IMR-90 (cell line): ENCODE measurements at regions not wholly inside any gene's neighbourhood (a gene's known extent, or its start where the extent isn't known, plus 50 kb on each side); places are given as distances from the start of the nearest gene placed in this dataset.

ENCODE experiments used
- ATAC-seq: fragments of 200-7000 bp; cut with Tn5 transposase; 2 replicates; pipeline ENCODE4 v1.9.1; 2020; ENCODE audit warnings: low read depth, mild to moderate bottlenecking, moderate library complexity
- BruUV-seq: library from RNA; stranded (reverse); fragments of 400-500 nt; replicated peaks from 2 replicates; lab custom pipeline; 2021; lab: Mats Ljungman, UMichigan
- CTCF ChIA-PET: fragments of 300-600 bp; formaldehyde crosslinking; extraction: SDS; loops from one replicate; lab custom pipeline; 2021; ENCODE audit warnings: antibody characterized with exemption; lab: Yijun Ruan, JAX
- POLR2A ChIA-PET: fragments of 300-600 bp; sonication (Branson Sonifier 250); formaldehyde crosslinking; loops from one replicate; lab custom pipeline; 2022; ENCODE audit warnings: antibody characterized with exemption; ENCODE audit not compliant: unreplicated experiment; lab: Charles Lee
- DNase-seq: peaks from one replicate; pipeline ENCODE4 v3.0.0; 2013
- H2AFZ ChIP-seq: replicated peaks from 2 replicates; pipeline ENCODE3; 2013; ENCODE audit warnings: low read length, mild to moderate bottlenecking; ENCODE audit not compliant: poor library complexity
- H2AK5ac ChIP-seq: 2 replicates; pipeline ENCODE4 v1.6.1; 2013; ENCODE audit warnings: low read depth, low read length, inconsistent platforms
- H2AK9ac ChIP-seq: replicated peaks from 2 replicates; pipeline ENCODE3; 2013; ENCODE audit warnings: mild to moderate bottlenecking, low read depth, low read length, moderate library complexity; ENCODE audit not compliant: poor library complexity
- H2BK120ac ChIP-seq: 2 replicates; pipeline ENCODE4 v1.6.1; 2013; ENCODE audit warnings: low read depth, low read length, inconsistent platforms
- H2BK15ac ChIP-seq: 3 replicates; pipeline ENCODE4 v1.6.1; 2013; ENCODE audit warnings: low read depth, low read length, inconsistent platforms
- H2BK20ac ChIP-seq: 2 replicates; pipeline ENCODE4 v1.6.1; 2013; ENCODE audit warnings: low read depth, mild to moderate bottlenecking, inconsistent platforms, low read length, moderate library complexity
- H2BK5ac ChIP-seq: 2 replicates; pipeline ENCODE4 v1.6.1; 2013; ENCODE audit warnings: mild to moderate bottlenecking, low read depth, low read length, inconsistent platforms; ENCODE audit not compliant: poor library complexity, severe bottlenecking
- H3K14ac ChIP-seq: replicated peaks from 2 replicates; pipeline ENCODE4 v1.6.1; 2013; ENCODE audit warnings: low read depth, low read length, inconsistent platforms
- H3K18ac ChIP-seq: 2 replicates; pipeline ENCODE4 v1.6.1; 2013; ENCODE audit warnings: low read depth, low read length, control low read depth
- H3K23ac ChIP-seq: 2 replicates; pipeline ENCODE4 v1.6.1; 2013; ENCODE audit warnings: low read depth, low read length, inconsistent platforms
- H3K27ac ChIP-seq: 2 replicates; pipeline ENCODE4 v1.5.1; 2013; ENCODE audit warnings: mild to moderate bottlenecking, control low read depth, low read length; ENCODE audit not compliant: insufficient read depth
- H3K27me3 ChIP-seq: 2 replicates; pipeline ENCODE4 v1.6.1; 2013; ENCODE audit warnings: low read length; ENCODE audit not compliant: control insufficient read depth, insufficient read depth
- H3K36me3 ChIP-seq: 2 replicates; pipeline ENCODE4 v1.6.1; 2013; ENCODE audit warnings: low read length, mixed read lengths; ENCODE audit not compliant: control insufficient read depth, insufficient read depth
- H3K4ac ChIP-seq: 2 replicates; pipeline ENCODE4 v1.6.1; 2013; ENCODE audit warnings: low read depth, low read length, inconsistent platforms
- H3K4me1 ChIP-seq: 2 replicates; pipeline ENCODE4 v1.6.1; 2013; ENCODE audit warnings: low read length, mixed read lengths; ENCODE audit not compliant: control insufficient read depth, insufficient read depth
- H3K4me2 ChIP-seq: 2 replicates; pipeline ENCODE4 v1.6.1; 2013; ENCODE audit warnings: low read depth, mild to moderate bottlenecking, control low read depth, low read length, moderate library complexity
- H3K4me3 ChIP-seq: 2 replicates; pipeline ENCODE4 v1.5.1; 2013; ENCODE audit warnings: low read depth, mild to moderate bottlenecking, control low read depth, low read length, moderate library complexity; ENCODE audit not compliant: insufficient read depth
- H3K56ac ChIP-seq: 2 replicates; pipeline ENCODE4 v1.6.1; 2013; ENCODE audit warnings: low read length, inconsistent platforms; ENCODE audit not compliant: insufficient read depth; ENCODE audit errors: extremely low read depth
- H3K79me1 ChIP-seq, 2 experiments: 2 replicates each; pipeline ENCODE4 v1.6.1; 2013; ENCODE audit warnings: low read length in 2 of 2, inconsistent platforms in 1 of 2, low read depth in 1 of 2
- H3K9ac ChIP-seq: 2 replicates; pipeline ENCODE4 v1.6.1; 2013; ENCODE audit warnings: low read depth, low read length, control low read depth
- H3K9me1 ChIP-seq: 2 replicates; pipeline ENCODE4 v1.6.1; 2013; ENCODE audit warnings: low read length, inconsistent platforms; ENCODE audit not compliant: insufficient read depth
- H3K9me3 ChIP-seq: 2 replicates; pipeline ENCODE4 v1.6.1; 2013; ENCODE audit warnings: low read length; ENCODE audit not compliant: control insufficient read depth, insufficient read depth
- H4K20me1 ChIP-seq: 2 replicates; pipeline ENCODE4 v1.6.1; 2013; ENCODE audit warnings: low read length, inconsistent platforms; ENCODE audit not compliant: insufficient read depth
- H4K5ac ChIP-seq: 2 replicates; pipeline ENCODE4 v1.6.1; 2013; ENCODE audit warnings: mild to moderate bottlenecking, low read depth, low read length, control low read depth
- H4K8ac ChIP-seq, 2 experiments: 2 replicates each; pipeline ENCODE4 v1.6.1; 2013; ENCODE audit warnings: low read depth in 2 of 2, low read length in 2 of 2, control low read depth in 1 of 2, inconsistent platforms in 1 of 2
- H4K91ac ChIP-seq: 2 replicates; pipeline ENCODE4 v1.6.1; 2013; ENCODE audit warnings: low read depth, low read length, inconsistent platforms; ENCODE audit not compliant: insufficient read depth
- BHLHE40 ChIP-seq: fragments of 150-350 bp; IDR thresholded peaks from 2 replicates; pipeline ENCODE4 v1.6.1; 2016; ENCODE audit warnings: mild to moderate bottlenecking, low read depth, low read length
- CEBPB ChIP-seq: IDR thresholded peaks from 2 replicates; pipeline ENCODE4 v1.6.1; 2012; ENCODE audit warnings: low read depth, low read length, improper control_type of control experiment
- FOS ChIP-seq: fragments of 150-350 bp; IDR thresholded peaks from 2 replicates; pipeline ENCODE4 v1.6.1; 2016; ENCODE audit warnings: low read depth, low read length
- MAFK ChIP-seq: IDR thresholded peaks from 2 replicates; pipeline ENCODE4 v1.6.1; 2012; ENCODE audit warnings: low read depth, low read length, improper control_type of control experiment
- MAZ ChIP-seq: IDR thresholded peaks from 2 replicates; pipeline ENCODE4 v1.6.1; 2012; ENCODE audit warnings: low read depth, mild to moderate bottlenecking, low read length, improper control_type of control experiment, moderate library complexity, borderline replicate concordance
- MXI1 ChIP-seq: IDR thresholded peaks from 2 replicates; pipeline ENCODE4 v1.6.1; 2012; ENCODE audit warnings: low read depth, mild to moderate bottlenecking, low read length, moderate library complexity, borderline replicate concordance
- NFE2L2 ChIP-seq: fragments of 150-350 bp; IDR thresholded peaks from 2 replicates; pipeline ENCODE4 v1.6.1; 2016; ENCODE audit warnings: low read depth, mild to moderate bottlenecking, low read length
- POLR2A ChIP-seq: IDR thresholded peaks from 2 replicates; pipeline ENCODE4 v1.6.1; 2012; ENCODE audit warnings: mild to moderate bottlenecking, low read depth, low read length
- RAD21 ChIP-seq: IDR thresholded peaks from 2 replicates; pipeline ENCODE4 v1.6.1; 2012; ENCODE audit warnings: low read length, improper control_type of control experiment
- RFX5 ChIP-seq: IDR thresholded peaks from 2 replicates; pipeline ENCODE4 v1.8.0; 2012; ENCODE audit warnings: low read depth, mild to moderate bottlenecking, low read length, moderate library complexity
- SMC3 ChIP-seq: fragments of 150-350 bp; IDR thresholded peaks from 2 replicates; pipeline ENCODE4 v1.6.1; 2016; ENCODE audit warnings: low read depth, mild to moderate bottlenecking, antibody characterized with exemption, low read length, moderate library complexity
- WGBS, 2 experiments: methylation state at CpG; one replicate each; pipeline versions ENCODE4 v1.1.5 to v1.1.7; 2013; ENCODE audit warnings: missing lambda C conversion rate in 2 of 2; ENCODE audit not compliant: insufficient read length in 1 of 2; ENCODE audit errors: extremely low coverage in 2 of 2; 5-methylcytosine and 5-hydroxymethylcytosine counted together
- dilution Hi-C: fragments of 300-500 bp; cut with HindIII; formaldehyde crosslinking; loops from one replicate; pipeline ENCODE4 v1.14.3; 2018; ENCODE audit warnings: low sequenced_read_pairs; ENCODE audit not compliant: unreplicated experiment
- in situ Hi-C: fragments of 300-500 bp; cut with MboI; formaldehyde crosslinking; loops from 3 replicates; pipeline ENCODE4 v1.14.3; 2019; ENCODE audit warnings: low sequenced_read_pairs, inconsistent platforms, mixed read lengths
- intact Hi-C: fragments of 100-400 bp; cut with micrococcal nuclease; formaldehyde crosslinking; loops from 2 replicates; pipeline ENCODE4 v1.10.0; 2022
- TF ChIP-seq, protein P1 (sequence below): fragments of 150-350 bp; IDR thresholded peaks from 2 replicates; pipeline ENCODE4 v1.6.1; 2016; ENCODE audit warnings: low read depth, mild to moderate bottlenecking, low read length, moderate library complexity, borderline replicate concordance
- TF ChIP-seq, protein P2 (sequence below): fragments of 150-350 bp; IDR thresholded peaks from 2 replicates; pipeline ENCODE4 v1.6.1; 2017; ENCODE audit warnings: mild to moderate bottlenecking, antibody characterized with exemption, low read length, low read depth
- TF ChIP-seq, protein P3 (sequence below): conservative IDR thresholded peaks from 2 replicates; pipeline ENCODE4 v1.5.1; 2012; ENCODE audit warnings: mild to moderate bottlenecking, low read depth, low read length, improper control_type of control experiment

DNA sequence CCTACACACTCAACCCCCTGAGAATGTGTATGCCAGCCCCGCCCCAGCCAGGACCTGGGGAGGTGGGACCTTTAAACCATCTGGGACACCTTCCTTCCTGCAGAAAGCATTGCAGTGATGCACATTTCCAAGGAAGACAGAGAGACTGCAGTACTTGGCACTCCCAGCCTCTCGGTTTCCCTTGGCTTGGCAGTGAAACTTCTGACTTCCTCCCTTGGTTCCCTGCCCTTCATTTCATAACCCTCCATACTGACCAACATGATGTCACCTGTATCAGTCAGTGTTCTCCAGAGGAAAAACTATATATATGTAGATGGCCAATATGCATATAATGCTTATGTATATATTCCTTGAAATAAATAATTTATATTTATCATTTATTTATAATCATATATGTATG lies 103.2 kb downstream of the SST start:
- no peaks in the 10 kb centered on the region for H3K79me1 ChIP-seq
- H2AFZ ChIP-seq, result peak overlapping the region; percentile 36
- ATAC-seq (peak; percentile 15), DNase-seq (peak; percentile 7)
- ChIA-PET POLR2A (no interaction called here), CTCF (interaction anchor here (1.2 to 1.7 kb wide), 2 partner anchors 112 to 248 kb away, joined by 3 to 7 read pairs; no protein-coding TSS in a partner anchor)
- H3K9me3 ChIP-seq, result no peaks in the 10 kb centered on the region
- H3K4me2 ChIP-seq, result no peak overlapping the region
- H3K9me1 ChIP-seq, result 0 out of 2 replicates have a peak, but pooled peaks cover 5% of the 10 kb centered on the region
- no peak overlapping the region for H2AK5ac ChIP-seq
- H3K4me1 ChIP-seq, result peaks cover 6% of the 10 kb centered on the region
- TF ChIP-seq POLR2A (no peak), BHLHE40 (no peak), RAD21 (no peak), FOS (no peak), CEBPB (no peak), MXI1 (no peak), MAFK (no peak), NFE2L2 (no peak), RFX5 (no peak), SMC3 (no peak), MAZ (no peak)
- TF ChIP-seq, protein P1, sequence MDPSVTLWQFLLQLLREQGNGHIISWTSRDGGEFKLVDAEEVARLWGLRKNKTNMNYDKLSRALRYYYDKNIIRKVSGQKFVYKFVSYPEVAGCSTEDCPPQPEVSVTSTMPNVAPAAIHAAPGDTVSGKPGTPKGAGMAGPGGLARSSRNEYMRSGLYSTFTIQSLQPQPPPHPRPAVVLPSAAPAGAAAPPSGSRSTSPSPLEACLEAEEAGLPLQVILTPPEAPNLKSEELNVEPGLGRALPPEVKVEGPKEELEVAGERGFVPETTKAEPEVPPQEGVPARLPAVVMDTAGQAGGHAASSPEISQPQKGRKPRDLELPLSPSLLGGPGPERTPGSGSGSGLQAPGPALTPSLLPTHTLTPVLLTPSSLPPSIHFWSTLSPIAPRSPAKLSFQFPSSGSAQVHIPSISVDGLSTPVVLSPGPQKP, result no peak
- TF ChIP-seq, protein P2, sequence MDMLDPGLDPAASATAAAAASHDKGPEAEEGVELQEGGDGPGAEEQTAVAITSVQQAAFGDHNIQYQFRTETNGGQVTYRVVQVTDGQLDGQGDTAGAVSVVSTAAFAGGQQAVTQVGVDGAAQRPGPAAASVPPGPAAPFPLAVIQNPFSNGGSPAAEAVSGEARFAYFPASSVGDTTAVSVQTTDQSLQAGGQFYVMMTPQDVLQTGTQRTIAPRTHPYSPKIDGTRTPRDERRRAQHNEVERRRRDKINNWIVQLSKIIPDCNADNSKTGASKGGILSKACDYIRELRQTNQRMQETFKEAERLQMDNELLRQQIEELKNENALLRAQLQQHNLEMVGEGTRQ, result no peak
- TF ChIP-seq, protein P3, sequence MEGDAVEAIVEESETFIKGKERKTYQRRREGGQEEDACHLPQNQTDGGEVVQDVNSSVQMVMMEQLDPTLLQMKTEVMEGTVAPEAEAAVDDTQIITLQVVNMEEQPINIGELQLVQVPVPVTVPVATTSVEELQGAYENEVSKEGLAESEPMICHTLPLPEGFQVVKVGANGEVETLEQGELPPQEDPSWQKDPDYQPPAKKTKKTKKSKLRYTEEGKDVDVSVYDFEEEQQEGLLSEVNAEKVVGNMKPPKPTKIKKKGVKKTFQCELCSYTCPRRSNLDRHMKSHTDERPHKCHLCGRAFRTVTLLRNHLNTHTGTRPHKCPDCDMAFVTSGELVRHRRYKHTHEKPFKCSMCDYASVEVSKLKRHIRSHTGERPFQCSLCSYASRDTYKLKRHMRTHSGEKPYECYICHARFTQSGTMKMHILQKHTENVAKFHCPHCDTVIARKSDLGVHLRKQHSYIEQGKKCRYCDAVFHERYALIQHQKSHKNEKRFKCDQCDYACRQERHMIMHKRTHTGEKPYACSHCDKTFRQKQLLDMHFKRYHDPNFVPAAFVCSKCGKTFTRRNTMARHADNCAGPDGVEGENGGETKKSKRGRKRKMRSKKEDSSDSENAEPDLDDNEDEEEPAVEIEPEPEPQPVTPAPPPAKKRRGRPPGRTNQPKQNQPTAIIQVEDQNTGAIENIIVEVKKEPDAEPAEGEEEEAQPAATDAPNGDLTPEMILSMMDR, result no peak
- H3K4ac ChIP-seq, result peak overlapping the region; percentile 76
- no peaks in the 10 kb centered on the region for H3K27me3 ChIP-seq
- H2BK120ac ChIP-seq, result peak overlapping the region; percentile 59
- intact Hi-C loops (no loop called here), dilution Hi-C loops (no loop called here), in situ Hi-C loops (no loop called here)
- H2BK5ac ChIP-seq, result no peak overlapping the region
- H3K23ac ChIP-seq, result peak overlapping the region; percentile 19; the same call in 1 of the 2 replicates
- no TSS peak for BruUV-seq
- peak overlapping the region; percentile 93 for H2BK20ac ChIP-seq
- H4K20me1 ChIP-seq, result no peaks in the 10 kb centered on the region
- no peak overlapping the region for H3K9ac ChIP-seq
- H4K8ac ChIP-seq, result 0 out of 4 replicates have a peak overlapping the region, but pooled peaks of 1 of the 2 experiments have one; percentile 38
- H3K4me3 ChIP-seq, result no peak overlapping the region
- H4K91ac ChIP-seq, result peak overlapping the region; percentile 62
- no peak overlapping the region for H2BK15ac ChIP-seq
- no peak overlapping the region for H2AK9ac ChIP-seq
- no peak overlapping the region for H4K5ac ChIP-seq
- H3K36me3 ChIP-seq, result no peaks in the 10 kb centered on the region
- H3K14ac ChIP-seq, result no peak overlapping the region
- no peak overlapping the region for H3K56ac ChIP-seq
- no CpG with 5 or more reads among the region's 2 CpGs for WGBS, 2 experiments
- no peak overlapping the region; the same call in 1 of the 2 replicates for H3K18ac ChIP-seq
- H3K27ac ChIP-seq, result peak overlapping the region; percentile 60; the same call in 1 of the 2 replicates
